GM19240 (cell line): ENCODE measurements at regions not wholly inside any gene's neighbourhood (a gene's known extent, or its start where the extent isn't known, plus 50 kb on each side); places are given as distances from the start of the nearest gene placed in this dataset.

Experiments
- DNase-seq: peaks from one replicate; pipeline ENCODE4 v3.0.0; 2011; ENCODE audit warnings: low spot score; ENCODE audit not compliant: insufficient read length

- DNase-seq: no peak
These were observed 264.7 kb downstream of the NSG2 start for GRCh38 chr5:174310243-174310642.

GRCh38 chr5:174310706-174311105, 265.2 kb downstream of the NSG2 start:
- no peak for DNase-seq

- no peak for DNase-seq
These were observed 265.6 kb downstream of the NSG2 start for GRCh38 chr5:174311121-174311520.

- DNase-seq: peak; percentile 56
These were observed 266.2 kb downstream of the NSG2 start for GRCh38 chr5:174311531-174312269.

- no peak for DNase-seq
These were observed 266.7 kb downstream of the NSG2 start for GRCh38 chr5:174312270-174312617.

GRCh38 chr5:174312641-174313040, 267.1 kb downstream of the NSG2 start:
- DNase-seq: no peak

- DNase-seq: no peak
These were observed 268.1 kb downstream of the NSG2 start for GRCh38 chr5:174313615-174314014.

- no peak for DNase-seq
These were observed 268.8 kb downstream of the NSG2 start for GRCh38 chr5:174314261-174314660.

GRCh38 chr5:174315471-174315870, 270.0 kb downstream of the NSG2 start:
- no peak for DNase-seq

- DNase-seq: no peak
These were observed 270.4 kb downstream of the NSG2 start for GRCh38 chr5:174315871-174316270.

GRCh38 chr5:174316326-174316725, 270.8 kb downstream of the NSG2 start:
- DNase-seq: no peak

- no peak for DNase-seq
These were observed 271.9 kb downstream of the NSG2 start for GRCh38 chr5:174317256-174317894.

- DNase-seq: no peak
These were observed 273.1 kb downstream of the NSG2 start for GRCh38 chr5:174318578-174318977.

GRCh38 chr5:174319551-174319950, 274.0 kb downstream of the NSG2 start:
- no peak for DNase-seq

- no peak for DNase-seq
These were observed 274.5 kb downstream of the NSG2 start for GRCh38 chr5:174320051-174320450.

- peak; percentile 55 for DNase-seq
These were observed 278.4 kb downstream of the NSG2 start for GRCh38 chr5:174323878-174324281.

GRCh38 chr5:174324680-174325079, 279.2 kb downstream of the NSG2 start:
- no peak for DNase-seq

- no peak for DNase-seq
These were observed 279.9 kb downstream of the NSG2 start for GRCh38 chr5:174325431-174325830.

- DNase-seq: no peak
These were observed 280.5 kb downstream of the NSG2 start for GRCh38 chr5:174325961-174326360.

- no peak for DNase-seq
These were observed 280.9 kb downstream of the NSG2 start for GRCh38 chr5:174326372-174326771.

GRCh38 chr5:174327317-174327864, 281.9 kb downstream of the NSG2 start:
- DNase-seq: peak; percentile 59

GRCh38 chr5:174327896-174328295, 282.4 kb downstream of the NSG2 start:
- no peak for DNase-seq
